DND-41 (cell line): ENCODE measurements at regions not wholly inside any gene's neighbourhood (a gene's known extent, or its start where the extent isn't known, plus 50 kb on each side); places are given as distances from the start of the nearest gene placed in this dataset.

Experiments used
- ATAC-seq: fragments of 200-7000 bp; cut with Tn5 transposase; 3 replicates; pipeline ENCODE4 v1.9.1; 2021; ENCODE audit warnings: low read depth; ENCODE audit not compliant: insufficient read depth
- DNase-seq: peaks from one replicate; pipeline ENCODE4 v3.0.0-alpha.2; 2020
- H2AFZ ChIP-seq: 2 replicates; pipeline ENCODE4 v1.6.0; 2012; ENCODE audit warnings: low read depth, low read length
- H3K27ac ChIP-seq: 2 replicates; pipeline ENCODE4 v1.5.1; 2012; ENCODE audit warnings: low read length, inconsistent platforms
- H3K27me3 ChIP-seq: fragments of 200-600 bp; sonication (generic); 2 replicates; pipeline ENCODE4 v1.6.0; 2012; ENCODE audit warnings: low read length, mild to moderate bottlenecking, inconsistent platforms; ENCODE audit not compliant: insufficient read depth, poor library complexity
- H3K36me3 ChIP-seq: 2 replicates; pipeline ENCODE4 v1.5.1; 2012; ENCODE audit warnings: low read length, inconsistent platforms; ENCODE audit not compliant: insufficient read depth
- H3K4me1 ChIP-seq: 2 replicates; pipeline ENCODE4 v1.5.1; 2012; ENCODE audit warnings: mild to moderate bottlenecking, low read length; ENCODE audit not compliant: insufficient read depth
- H3K4me2 ChIP-seq: 2 replicates; pipeline ENCODE4 v1.6.0; 2012; ENCODE audit warnings: mild to moderate bottlenecking, moderate library complexity, low read length, inconsistent platforms; ENCODE audit not compliant: insufficient read depth
- H3K4me3 ChIP-seq, 2 experiments: fragments of 200-600 bp in 1 of 2; shearing (Covaris generic) in 1 of 2; 2 replicates each; pipeline ENCODE4 v1.5.1; 2012 to 2016; ENCODE audit warnings: inconsistent platforms in 2 of 2, low read length in 2 of 2, mild to moderate bottlenecking in 2 of 2, low read depth in 1 of 2, moderate library complexity in 1 of 2
- H3K79me2 ChIP-seq: 2 replicates; pipeline ENCODE4 v1.6.0; 2012; ENCODE audit warnings: low read length, inconsistent platforms; ENCODE audit not compliant: insufficient read depth
- H3K9ac ChIP-seq: 2 replicates; pipeline ENCODE4 v1.6.0; 2012; ENCODE audit warnings: low read depth, mild to moderate bottlenecking, inconsistent platforms, low read length, moderate library complexity
- H3K9me3 ChIP-seq: 2 replicates; pipeline ENCODE4 v1.5.1; 2012; ENCODE audit warnings: low read length, moderate library complexity, mild to moderate bottlenecking, inconsistent platforms; ENCODE audit not compliant: insufficient read depth, severe bottlenecking
- H4K20me1 ChIP-seq: 2 replicates; pipeline ENCODE4 v1.6.0; 2012; ENCODE audit warnings: low read length; ENCODE audit not compliant: insufficient read depth
- CTCF ChIP-seq: IDR thresholded peaks from 2 replicates; pipeline ENCODE4 v1.5.1; 2012; ENCODE audit warnings: borderline replicate concordance, low read length, moderate library complexity, mild to moderate bottlenecking; ENCODE audit not compliant: poor library complexity, severe bottlenecking; ENCODE audit errors: extremely low read depth
- EZH2 ChIP-seq: IDR thresholded peaks from 3 replicates; pipeline ENCODE4 v1.6.1; 2012; ENCODE audit warnings: borderline replicate concordance, low read depth, mild to moderate bottlenecking, moderate library complexity, low read length, inconsistent platforms; ENCODE audit not compliant: severe bottlenecking

DNA sequence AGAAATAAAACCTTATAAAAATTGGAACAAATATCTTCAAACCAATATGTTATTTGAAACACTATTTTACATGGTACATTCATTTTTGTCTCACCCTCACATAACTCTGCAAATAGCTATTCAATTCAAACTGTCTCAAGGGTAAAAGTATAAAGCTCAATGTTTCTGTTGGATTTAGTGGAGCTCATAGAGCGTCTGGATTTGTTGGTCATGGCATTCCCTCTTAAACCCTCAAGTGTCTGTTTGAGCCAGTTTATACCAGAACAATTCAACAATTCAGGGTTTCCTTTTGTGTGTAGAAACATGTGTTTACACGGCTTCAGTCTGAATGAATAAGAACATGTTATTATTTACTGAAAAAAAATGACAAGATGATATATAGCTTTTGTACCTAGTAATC is 161.6 kb downstream of the PCDH18 start:
- Histone ChIP-seq H3K27ac (no peak overlapping the region), H3K79me2 (no peaks in the 10 kb centered on the region), H4K20me1 (no peaks in the 10 kb centered on the region), H3K27me3 (no peaks in the 10 kb centered on the region), H3K4me3 (no peak overlapping the region), H3K4me1 (no peaks in the 10 kb centered on the region), H3K9ac (no peak overlapping the region), H3K4me2 (no peak overlapping the region), H3K36me3 (no peaks in the 10 kb centered on the region), H2AFZ (no peak overlapping the region), H3K9me3 (no peaks in the 10 kb centered on the region)
- DNase-seq (no peak), ATAC-seq (no peak)
- no peak for TF ChIP-seq EZH2
- TF ChIP-seq CTCF: no peak

- no peaks in the 10 kb centered on the region for H3K27me3 ChIP-seq
- TF ChIP-seq CTCF (no peak), EZH2 (no peak)
These were observed 162.1 kb downstream of the PCDH18 start for GRCh38 chr4:137370206-137370633.

DNA sequence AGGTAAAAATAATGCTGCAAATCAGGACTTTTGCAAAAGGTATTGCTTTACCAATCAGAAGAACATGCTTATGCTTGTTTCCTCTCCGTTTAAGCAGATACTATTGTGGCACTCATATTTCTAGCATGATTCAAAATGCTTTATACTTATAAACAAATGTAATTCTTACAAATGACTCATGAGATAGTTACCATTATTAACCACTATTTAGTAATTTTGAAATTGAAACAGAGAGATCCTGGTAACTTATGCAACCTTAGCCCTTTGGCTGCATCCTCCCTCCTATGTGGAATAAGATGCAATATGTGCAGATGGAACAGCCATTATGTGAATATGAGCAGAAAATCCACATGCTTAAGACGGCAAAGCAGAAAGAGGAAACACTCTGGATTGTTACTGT is 164.7 kb downstream of the PCDH18 start:
- H3K4me3 ChIP-seq: no peak overlapping the region
- no peak for TF ChIP-seq CTCF
- no peak for TF ChIP-seq EZH2
- no peak for DNase-seq
- H3K27me3 ChIP-seq: no peaks in the 10 kb centered on the region
- H3K9me3 ChIP-seq: no peaks in the 10 kb centered on the region
- H3K79me2 ChIP-seq: no peaks in the 10 kb centered on the region
- no peaks in the 10 kb centered on the region for H4K20me1 ChIP-seq
- H3K4me2 ChIP-seq: no peak overlapping the region
- no peak overlapping the region for H3K27ac ChIP-seq
- H2AFZ ChIP-seq: no peak overlapping the region
- H3K36me3 ChIP-seq: no peaks in the 10 kb centered on the region
- H3K4me1 ChIP-seq: no peaks in the 10 kb centered on the region
- no peak for ATAC-seq
- no peak overlapping the region for H3K9ac ChIP-seq

More at GRCh38 chr4:137370206-137370633, 162.1 kb downstream of the PCDH18 start:
- no peak overlapping the region for H3K4me3 ChIP-seq
- H3K27ac ChIP-seq: no peak overlapping the region
- ATAC-seq (no peak), DNase-seq (no peak)
- no peaks in the 10 kb centered on the region for H4K20me1 ChIP-seq
- no peak overlapping the region for H2AFZ ChIP-seq
- no peaks in the 10 kb centered on the region for H3K4me1 ChIP-seq
- H3K9me3 ChIP-seq: no peaks in the 10 kb centered on the region
- no peak overlapping the region for H3K4me2 ChIP-seq
- no peaks in the 10 kb centered on the region for H3K36me3 ChIP-seq
- no peaks in the 10 kb centered on the region for H3K79me2 ChIP-seq
- H3K9ac ChIP-seq: no peak overlapping the region

DNA sequence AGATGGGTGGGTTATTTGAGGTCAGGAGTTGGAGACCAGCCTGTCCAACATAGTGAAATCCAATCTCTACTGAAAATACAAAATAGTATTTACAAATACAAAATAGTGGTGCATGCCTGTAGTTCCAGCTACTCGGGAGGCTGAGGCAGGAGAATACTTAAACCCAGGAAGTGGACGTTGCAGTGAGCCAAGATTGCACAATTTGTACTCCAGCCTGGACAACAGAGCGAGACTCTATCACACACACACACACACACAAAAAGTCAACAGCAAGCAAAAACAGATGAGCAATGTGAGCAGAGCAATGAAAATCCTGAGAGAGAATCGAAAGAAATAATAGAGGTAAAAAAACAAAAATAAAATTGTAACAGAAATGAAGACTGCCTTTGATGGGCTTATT is 168.8 kb downstream of the PCDH18 start:
- no peak overlapping the region for H3K27ac ChIP-seq
- no peaks in the 10 kb centered on the region for H3K27me3 ChIP-seq
- H3K9me3 ChIP-seq: no peaks in the 10 kb centered on the region
- no peak overlapping the region for H2AFZ ChIP-seq
- H3K9ac ChIP-seq: no peak overlapping the region
- DNase-seq: no peak
- H3K4me2 ChIP-seq: no peak overlapping the region
- TF ChIP-seq EZH2 (no peak), CTCF (no peak)
- H3K36me3 ChIP-seq: no peaks in the 10 kb centered on the region
- no peak for ATAC-seq
- no peak overlapping the region for H3K4me3 ChIP-seq
- no peaks in the 10 kb centered on the region for H4K20me1 ChIP-seq
- H3K4me1 ChIP-seq: no peaks in the 10 kb centered on the region
- no peaks in the 10 kb centered on the region for H3K79me2 ChIP-seq
